Cortex of kidney (tissue), 1 donor: ENCODE measurements at regions not wholly inside any gene's neighbourhood (a gene's known extent, or its start where the extent isn't known, plus 50 kb on each side); places are given as distances from the start of the nearest gene placed in this dataset.

Experiments
- DNase-seq: peaks from one replicate; lab custom pipeline; 2025; lab: John Stamatoyannopoulos, UW

DNA sequence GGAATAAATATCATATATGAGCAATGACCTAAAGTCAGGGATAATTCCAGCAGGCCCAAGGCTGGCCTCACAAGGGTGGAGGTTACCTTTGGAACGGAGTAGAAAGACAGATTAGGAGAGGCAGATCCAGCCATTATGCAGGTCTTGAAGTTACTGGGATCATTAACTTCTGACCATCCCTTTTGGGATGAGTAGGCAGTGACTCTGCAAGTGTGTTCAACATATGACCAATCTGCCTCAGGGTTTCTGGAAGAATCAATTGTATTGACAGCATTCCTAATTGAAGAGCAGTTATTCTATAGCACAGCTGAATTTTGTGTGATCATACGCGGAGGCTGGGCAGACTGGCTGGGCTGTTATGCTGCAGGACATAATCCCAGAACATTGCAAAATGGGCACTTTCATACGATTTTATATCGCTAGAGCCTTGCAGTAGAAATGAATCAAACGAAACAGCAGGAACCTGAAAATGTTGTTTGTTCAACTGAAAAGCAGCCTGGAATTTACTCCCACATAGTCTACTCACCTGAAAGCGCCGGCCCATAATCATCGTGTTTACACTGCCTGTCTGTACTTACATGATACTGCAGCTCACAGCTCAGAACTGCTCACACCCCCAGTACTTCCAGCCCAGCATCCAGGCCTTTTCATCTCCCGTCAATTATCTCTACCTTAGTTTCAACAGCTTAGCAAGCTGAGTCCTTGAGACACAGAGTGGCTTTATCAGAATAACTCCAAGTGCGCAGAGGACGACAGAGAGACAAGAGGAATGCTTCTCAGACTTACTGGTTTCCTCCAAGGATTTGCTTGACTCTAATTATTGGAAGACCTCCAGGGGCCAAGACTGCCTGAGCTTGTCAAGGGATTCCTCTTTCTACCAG lies 556.1 kb downstream of the EFNB2 start:
- DNase-seq, result no peak

DNA sequence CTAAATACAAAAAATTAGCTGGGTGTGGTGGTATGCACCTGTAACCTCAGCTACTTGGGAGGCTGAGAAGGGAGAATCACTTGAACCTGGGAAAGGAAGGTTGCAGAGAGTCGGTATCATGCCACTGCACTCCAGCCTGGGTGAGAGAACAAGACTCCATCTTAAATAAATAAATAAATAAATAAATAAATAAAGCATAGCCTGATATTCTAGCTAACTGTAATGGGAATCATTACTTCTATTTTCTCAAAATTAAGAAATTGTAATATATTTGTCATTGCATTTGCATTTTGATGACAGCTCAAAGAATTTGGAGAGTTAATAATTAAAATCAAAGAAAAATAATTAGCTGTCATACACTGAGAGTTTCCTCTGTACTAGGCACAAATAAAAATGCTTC lies 561.1 kb downstream of the EFNB2 start:
- no peak for DNase-seq

DNA sequence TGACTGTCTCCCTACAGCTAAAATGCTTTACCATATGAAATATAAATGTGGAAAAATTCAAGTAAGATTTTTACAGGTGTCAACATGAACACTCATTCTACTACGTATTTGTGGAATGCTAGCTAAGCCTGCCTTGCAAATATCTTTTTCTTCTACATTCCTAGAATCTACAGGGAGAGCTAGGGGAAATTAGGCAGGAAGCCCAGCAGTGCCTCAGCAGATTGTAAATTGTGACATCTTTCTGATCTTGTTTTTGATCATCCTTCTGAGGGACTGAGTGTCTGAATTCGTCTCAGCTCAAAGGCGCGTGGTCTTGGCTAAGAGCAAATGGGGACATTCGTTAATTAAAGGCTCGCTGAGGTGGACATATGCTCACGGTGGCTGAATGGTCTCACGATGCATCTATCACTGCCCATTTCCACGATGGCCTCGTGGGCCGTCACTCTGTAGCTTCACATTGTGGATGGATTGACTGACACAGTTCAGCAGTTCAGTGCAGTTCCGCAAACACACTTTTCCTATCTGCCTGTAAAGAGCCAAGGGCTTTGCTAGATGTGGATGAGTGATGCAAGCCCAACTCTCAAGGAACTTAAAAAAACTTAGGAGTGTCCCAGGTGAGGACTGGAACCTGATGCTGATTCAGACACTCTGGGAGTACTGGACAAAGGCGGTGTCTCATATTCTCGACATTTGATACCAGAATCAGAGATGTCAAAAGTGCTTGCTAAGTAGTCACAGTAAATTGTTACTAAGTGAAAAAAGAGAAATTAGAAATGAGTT lies 562.5 kb downstream of the EFNB2 start:
- no peak for DNase-seq

DNA sequence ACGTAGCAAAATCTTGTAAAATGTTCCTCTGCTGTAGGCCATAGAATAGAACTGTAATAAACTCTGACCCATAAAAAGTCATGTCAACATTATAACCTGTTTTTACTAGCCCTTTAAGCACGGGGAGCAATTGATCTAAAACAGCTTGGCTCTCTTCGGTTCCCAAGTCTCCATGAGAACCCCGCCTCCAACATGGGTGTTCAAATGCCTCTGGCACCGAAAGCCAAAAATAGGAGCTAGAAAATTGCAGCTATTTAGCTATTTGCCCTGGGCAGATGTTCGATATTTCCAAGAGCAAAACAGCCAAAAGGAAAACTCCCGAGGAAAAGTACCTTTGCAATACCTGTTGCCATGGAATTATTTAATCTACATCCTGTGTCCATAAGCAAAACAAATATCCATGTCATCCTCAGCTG lies 563.1 kb downstream of the EFNB2 start:
- no peak for DNase-seq

DNA sequence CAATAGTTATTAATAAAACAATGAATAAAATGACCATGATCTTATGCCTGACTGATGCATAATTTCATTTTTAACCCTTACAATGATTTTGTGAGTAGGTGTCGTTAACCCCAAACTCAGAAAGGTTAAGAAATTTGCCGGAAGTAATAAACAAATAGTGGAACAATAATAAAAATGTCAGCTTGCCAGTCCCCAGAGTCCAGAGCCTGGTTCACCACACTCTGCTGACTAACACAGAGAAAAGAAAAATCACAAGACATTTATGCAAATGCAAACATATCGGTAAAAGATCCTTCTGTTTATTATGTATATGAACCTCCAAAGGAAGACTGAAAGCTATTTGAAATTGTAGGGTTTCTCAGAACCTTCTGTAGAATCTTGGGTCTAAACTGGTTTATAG lies 563.7 kb downstream of the EFNB2 start:
- no peak for DNase-seq

DNA sequence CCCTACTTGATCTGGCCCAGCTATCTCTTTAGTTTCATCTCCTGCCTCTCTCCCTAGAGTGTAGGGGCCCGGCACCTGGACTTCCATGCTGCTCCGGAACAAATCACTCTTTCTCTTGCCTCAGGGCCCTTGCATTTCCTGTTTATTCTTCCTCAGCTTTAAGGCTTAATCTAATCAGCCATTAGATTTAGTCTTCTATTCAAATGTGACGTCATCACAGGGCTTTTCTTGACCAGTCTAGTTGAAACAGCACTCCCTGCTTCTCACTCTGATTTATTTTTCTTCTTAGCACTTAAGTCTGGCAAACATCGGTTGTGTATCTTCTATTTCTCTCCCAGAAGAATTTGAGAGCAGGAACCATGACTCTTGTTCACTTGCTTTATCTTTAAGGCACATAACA lies 564.1 kb downstream of the EFNB2 start:
- no peak for DNase-seq

DNA sequence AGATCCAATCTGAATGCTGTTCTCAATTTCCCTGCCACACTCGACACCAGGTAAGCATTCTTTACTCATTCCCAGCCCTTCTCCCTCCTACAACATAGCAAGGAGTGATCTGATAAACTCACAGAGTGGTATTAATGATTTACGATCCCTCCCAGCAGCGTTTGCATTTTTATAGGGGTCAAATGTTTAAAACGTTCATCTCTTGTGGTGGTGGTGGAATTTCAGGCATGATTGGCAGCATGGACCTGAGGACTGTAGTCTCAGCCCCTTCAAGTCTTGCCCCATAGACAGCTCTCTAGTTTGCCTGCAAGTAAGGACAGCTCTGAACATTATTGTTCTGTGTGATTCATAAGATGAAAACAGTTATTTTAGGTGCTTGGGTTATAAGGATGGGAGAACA lies 565.7 kb downstream of the EFNB2 start:
- DNase-seq, result no peak

DNA sequence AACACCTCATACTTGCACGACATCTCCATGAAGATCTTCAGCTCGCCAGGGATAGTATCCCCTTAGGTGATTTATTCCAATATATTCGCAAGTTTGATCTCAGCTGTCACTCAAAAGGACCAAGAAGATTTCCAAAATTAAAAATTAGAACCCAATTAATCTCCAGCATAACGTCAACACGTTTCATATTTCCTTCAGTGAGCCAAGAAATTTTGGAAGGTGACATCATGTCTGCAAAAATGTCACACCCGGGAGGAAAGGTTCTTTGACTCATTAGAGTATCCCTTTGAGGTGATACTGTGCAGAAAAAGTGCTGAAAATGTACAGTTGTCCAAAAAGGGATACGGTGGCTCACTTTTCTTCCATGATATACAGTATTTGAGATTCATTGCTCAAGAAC lies 569.6 kb downstream of the EFNB2 start:
- DNase-seq, result no peak

DNA sequence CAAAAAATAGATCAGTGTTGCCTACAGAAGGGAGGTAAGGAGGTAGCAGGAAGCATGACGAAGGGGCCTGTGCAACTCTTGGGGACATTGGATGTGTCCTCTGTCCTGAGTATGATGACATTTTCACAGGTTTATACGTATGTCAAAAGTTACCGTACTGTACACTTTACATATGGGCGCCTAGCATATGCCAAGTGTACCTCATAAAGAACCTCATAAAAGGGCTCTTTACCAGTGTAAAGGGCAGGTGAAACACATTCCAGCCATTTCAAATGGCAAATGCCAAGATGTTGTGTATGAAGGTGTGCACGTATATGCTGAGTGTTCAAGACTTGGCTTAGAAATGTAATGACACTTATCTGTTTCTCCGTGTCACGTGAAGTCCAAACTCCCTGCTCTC lies 573.4 kb downstream of the EFNB2 start:
- no peak for DNase-seq

DNA sequence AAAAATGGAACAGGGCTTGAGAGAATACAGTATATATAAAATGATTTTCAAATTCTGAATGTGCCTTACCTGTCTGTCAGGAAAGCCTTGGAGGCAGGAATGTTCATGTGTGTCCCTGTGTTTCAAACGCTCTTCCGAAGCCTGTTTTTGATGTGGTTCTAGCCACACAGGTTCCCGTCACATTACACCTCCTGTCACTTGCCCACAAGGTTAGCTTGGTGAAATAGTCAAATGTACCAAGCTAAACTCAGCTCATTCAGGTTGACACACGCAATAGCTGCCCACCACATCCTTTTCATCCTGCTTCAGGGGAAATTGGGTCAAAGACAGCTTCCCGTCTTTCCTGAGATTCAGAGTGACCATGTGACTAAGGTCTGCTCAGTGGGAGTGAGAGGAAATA lies 574.0 kb downstream of the EFNB2 start:
- no peak for DNase-seq

DNA sequence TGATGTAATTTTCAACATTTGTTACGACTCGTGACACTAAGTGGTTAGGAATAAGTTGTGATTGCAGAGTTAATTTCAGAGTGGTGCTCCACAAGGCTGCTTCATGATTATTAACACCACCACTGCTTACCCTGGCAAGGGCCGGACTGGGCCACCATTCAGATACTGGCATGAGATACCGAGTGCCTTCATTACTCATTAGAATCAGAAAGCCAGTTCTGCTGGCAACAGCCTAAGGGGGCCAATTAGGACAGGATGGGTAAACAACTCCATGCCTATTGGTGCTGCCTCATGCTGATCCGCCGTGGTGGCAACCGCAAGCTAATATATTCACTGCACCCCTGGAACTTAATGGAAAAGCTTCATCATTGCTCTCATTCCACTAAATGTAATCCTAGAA lies 575.1 kb downstream of the EFNB2 start:
- DNase-seq, result no peak

DNA sequence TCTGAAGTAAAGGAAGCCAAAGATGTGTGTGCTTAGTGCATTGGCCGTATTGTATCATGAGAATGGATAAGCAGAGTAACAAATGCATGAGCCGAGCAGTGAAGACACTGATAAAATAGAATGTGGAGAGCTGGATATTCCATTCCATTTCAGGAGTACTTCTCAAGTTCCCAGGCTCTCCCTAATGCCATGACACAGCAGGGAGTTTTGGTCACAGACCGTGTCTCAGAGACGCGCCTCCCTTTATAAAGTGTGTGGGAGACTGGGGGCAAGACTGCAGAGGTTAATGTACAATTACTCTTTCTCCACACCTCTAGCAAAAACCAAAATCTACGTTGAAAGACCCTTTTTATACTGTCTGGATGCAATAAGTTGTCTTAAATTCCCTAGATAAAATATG lies 575.6 kb downstream of the EFNB2 start:
- no peak for DNase-seq

DNA sequence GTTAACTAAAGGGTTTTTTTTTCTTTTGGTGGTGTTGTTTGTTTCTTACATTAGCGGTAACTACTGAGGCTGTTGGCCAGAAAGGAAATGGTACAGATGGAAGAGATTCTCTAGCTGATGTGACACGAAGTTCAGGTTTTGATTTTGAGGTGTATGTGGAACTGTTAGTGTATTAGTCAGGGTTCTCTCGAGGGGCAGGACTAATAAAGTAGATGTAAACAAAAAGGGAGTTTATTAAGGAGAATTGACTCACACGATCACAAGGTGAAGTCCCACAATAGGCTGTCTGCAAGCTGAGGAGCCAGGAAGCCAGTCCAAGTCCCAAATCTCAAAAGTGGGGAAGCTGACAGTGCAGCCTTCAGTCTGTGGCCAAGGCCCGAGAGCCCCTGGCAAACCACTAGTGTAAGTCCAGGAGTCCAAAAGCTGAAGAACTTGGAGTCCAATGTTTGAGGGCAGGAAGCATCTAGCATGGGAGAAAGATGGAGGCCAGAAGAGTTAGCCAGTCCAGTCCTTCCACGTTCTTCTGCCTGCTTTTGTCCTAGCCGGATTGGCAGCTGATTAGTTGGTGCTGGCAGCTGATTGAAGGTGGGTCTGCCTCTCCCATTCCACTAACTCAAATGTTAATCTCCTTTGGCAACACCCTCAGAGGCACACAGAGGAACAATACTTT lies 577.6 kb downstream of the EFNB2 start:
- DNase-seq, result no peak

DNA sequence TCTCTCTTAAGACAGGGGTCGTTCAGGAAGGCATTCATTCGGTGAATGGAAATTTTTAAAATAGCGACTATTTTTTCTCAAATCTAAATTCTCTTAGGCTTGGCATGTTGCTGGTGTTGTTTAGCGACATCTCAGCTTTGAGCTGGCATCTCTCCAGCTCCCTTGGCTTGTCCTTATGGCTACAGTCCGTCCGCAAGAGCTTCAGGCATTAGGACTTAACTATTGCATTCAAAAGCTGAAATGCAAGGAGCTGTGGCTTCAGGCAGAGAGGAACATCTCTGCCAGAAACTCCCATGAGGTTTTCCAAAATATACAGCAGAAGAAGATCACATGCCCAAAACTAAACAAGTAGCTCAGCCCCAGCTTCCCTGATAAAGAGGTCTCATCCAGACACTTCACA lies 578.5 kb downstream of the EFNB2 start:
- DNase-seq, result no peak

DNA sequence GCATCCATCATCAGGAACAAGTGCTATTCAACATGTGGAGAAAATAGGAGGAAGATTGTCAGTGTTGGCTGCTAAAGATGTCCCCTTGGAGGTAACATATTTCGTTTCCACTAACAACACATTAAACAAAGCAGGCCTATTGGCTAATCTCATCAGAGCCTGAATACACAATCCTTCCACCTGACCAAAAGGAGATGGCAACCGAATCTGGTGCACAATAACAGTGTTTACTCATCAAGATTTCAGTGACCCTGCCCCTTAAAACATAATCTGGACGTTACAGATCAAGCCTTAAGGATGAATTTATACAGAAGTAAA lies 582.5 kb downstream of the EFNB2 start:
- DNase-seq, result no peak

DNA sequence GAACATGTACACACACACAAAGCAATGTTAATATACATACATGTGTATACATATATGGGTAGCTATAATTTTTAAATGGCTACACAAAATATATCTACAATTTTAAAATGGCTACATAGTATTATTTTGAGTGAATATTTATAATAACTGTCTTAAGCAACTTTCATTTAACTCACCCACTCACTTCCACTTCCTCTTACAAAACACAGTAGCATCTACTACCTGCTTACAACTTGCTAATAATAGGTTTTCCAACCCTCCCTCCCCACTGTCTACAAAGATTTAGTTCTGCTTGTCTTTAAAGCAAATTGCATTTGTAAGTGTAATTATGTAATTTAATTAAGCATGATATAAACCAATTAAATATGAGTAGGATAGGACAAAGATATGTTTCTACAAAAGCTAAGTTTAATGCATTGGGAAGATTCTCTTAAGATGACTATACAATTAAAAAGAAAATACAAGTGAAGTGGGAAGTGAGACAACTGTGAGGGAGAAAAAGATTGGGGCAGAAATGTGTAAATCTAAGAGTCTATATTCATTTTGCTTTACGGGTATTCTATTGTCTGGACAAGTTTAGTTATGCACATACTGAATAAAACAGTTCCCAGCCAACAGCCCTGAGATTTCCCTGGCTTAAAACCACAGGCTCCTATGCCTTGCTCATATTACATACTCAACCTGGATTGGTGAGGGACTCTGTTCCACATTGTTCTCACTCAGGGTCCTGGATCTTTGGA lies 583.1 kb downstream of the EFNB2 start:
- DNase-seq, result no peak

DNA sequence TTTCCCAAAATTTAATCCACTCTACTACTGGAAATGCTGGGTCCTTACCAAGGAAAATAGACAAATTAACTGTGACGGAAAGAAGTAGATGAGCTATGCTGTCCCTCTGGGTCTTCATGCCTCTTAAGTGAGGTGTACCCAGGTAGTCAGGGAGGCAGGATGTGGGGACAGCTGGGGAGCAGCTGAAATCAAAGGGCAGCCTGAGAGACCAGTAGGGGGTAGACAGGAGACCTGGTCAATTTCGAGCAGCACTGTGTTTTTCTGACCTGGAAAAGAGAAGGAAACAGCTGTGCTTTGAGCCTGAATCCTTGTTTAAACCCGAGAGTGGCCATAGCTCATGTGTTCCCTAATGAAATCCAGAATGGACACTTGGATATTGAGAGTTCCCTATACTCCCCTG lies 587.3 kb downstream of the EFNB2 start:
- no peak for DNase-seq

DNA sequence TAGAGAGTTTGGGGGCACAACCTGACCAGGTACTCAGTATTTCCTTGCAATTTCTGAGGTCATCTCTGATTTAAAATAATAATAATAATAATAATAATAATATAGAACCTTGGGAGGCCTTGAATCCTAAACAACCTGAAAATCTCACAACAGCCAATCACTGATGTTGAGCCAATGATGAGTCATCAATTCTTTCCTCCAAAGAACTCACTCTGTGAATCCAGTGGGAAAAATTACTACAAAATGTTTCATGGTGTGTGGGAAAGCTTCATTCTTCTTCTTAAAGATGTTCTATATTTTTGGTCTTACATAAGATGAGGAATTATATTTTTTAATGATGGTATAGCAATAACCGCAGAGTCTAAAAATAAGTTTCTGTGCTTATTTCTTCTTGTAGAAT lies 594.6 kb downstream of the EFNB2 start:
- no peak for DNase-seq

DNA sequence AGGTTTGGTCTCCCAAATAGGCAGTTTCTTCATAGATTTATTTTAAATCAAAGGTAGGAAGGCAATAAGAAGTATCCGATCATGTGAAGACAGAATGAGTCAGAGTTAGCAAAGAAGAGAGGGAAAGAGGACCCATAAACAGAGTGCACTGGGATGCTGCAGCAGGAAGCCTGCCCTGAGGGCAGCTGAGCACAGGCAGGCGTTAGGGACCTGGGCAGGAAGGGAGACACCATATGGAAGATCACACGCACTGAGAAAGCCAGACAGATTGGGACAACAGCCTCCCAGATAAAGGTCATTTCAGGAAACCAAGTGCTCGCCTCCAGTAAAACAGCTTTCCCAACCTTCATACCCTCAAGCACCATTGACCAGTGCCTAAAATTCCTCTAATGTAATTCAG lies 598.0 kb downstream of the EFNB2 start:
- no peak for DNase-seq

DNA sequence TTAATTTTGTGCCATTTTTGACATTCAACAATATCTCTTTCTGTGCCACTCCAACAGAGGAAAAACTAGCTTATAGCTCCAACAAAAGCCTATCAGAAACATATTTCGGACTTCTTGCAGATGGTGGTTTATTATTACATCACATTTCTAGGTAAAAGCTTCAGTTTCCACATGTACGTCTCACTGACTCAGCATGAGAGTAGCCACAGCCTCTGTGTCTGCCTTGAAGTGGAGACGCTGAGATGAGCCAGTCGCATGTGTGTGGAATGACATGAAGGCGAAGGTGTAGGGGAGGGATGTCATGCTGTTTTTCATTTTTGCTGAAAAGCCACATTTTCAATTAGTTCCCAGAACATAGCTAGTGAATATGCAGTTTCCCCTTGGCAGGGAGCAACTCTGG lies 598.6 kb downstream of the EFNB2 start:
- DNase-seq, result no peak

DNA sequence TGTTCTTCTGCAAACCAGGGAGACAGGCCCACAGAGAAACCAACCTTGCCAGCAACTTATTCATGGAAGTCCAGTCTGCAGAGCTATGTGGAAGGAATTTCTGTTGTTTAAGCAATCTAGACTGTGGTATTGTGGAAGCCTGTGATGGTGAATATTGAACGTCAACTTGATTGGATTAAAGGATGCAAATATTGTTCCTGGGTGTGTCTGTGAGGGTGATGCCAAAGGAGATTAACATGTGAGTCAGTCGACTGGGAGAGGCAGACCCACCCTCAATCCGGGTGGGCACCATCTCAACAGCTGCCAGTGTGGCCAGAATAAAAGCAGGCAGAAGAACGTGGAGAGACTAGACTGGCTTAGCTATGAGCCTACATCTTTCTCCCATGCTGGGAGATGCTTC lies 606.0 kb downstream of the EFNB2 start:
- no peak for DNase-seq

DNA sequence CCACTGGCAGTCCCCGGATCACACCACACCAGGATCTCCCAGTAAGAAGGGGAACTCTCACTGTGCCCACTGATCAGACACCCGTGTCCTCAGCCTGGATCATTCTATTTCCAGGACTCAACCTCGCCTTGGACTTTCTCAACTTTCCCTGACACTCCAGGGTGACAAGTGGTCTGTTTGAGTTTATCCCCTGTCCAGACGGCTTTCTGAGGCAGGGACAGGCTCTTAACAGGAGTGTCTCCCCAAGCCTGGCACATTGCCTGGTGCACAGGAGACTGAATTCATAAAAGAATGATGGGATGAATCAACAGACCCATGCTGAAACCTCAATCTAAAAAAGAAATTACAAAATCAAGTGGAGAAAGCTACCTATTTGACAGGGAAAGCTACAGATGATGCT lies 606.6 kb downstream of the EFNB2 start:
- DNase-seq, result no peak
